Endodermal cell (in vitro differentiated cells): ENCODE measurements at regions not wholly inside any gene's neighbourhood (a gene's known extent, or its start where the extent isn't known, plus 50 kb on each side); places are given as distances from the start of the nearest gene placed in this dataset.

Source experiments
- DNase-seq: peaks from one replicate; pipeline ENCODE4 v3.0.0-alpha.2; 2017
- H3K27ac ChIP-seq: 2 replicates; pipeline ENCODE4 v1.5.1; 2013; ENCODE audit warnings: mild to moderate bottlenecking, low read depth, low read length, moderate library complexity
- H3K27me3 ChIP-seq: 2 replicates; pipeline ENCODE4 v1.6.1; 2013; ENCODE audit warnings: mild to moderate bottlenecking, low read length, moderate library complexity; ENCODE audit not compliant: insufficient read depth, control insufficient read depth, poor library complexity, severe bottlenecking
- H3K36me3 ChIP-seq: 2 replicates; pipeline ENCODE4 v1.7.0; 2013; ENCODE audit warnings: mild to moderate bottlenecking, low read length, moderate library complexity; ENCODE audit not compliant: control insufficient read depth, insufficient read depth
- H3K4me1 ChIP-seq: one replicate; pipeline ENCODE4 v1.7.0; 2013; ENCODE audit warnings: low read length; ENCODE audit not compliant: control insufficient read depth, insufficient read depth
- H3K4me3 ChIP-seq: 2 replicates; pipeline ENCODE4 v1.5.1; 2013; ENCODE audit warnings: mild to moderate bottlenecking, low read length, moderate library complexity
- H3K9ac ChIP-seq: 2 replicates; pipeline ENCODE4 v1.6.1; 2013; ENCODE audit warnings: mild to moderate bottlenecking, low read length, moderate library complexity; ENCODE audit not compliant: poor library complexity, severe bottlenecking; ENCODE audit errors: extremely low read depth
- H3K9me3 ChIP-seq: 2 replicates; pipeline ENCODE4 v1.6.1; 2013; ENCODE audit warnings: mild to moderate bottlenecking, low read length, moderate library complexity; ENCODE audit not compliant: control insufficient read depth
- H3K27ac Mint-ChIP-seq: 2 replicates; pipeline ENCODE4 v1.8.0; 2020; ENCODE audit warnings: mixed read lengths
- H3K27me3 Mint-ChIP-seq: 2 replicates; pipeline ENCODE4 v1.8.0; 2021; ENCODE audit warnings: mild to moderate bottlenecking, mixed read lengths; ENCODE audit not compliant: insufficient read depth
- H3K36me3 Mint-ChIP-seq: 2 replicates; pipeline ENCODE4 v1.8.0; 2020; ENCODE audit warnings: low read depth, mixed read lengths
- H3K4me1 Mint-ChIP-seq: 2 replicates; pipeline ENCODE4 v1.8.0; 2020; ENCODE audit warnings: mixed read lengths
- H3K4me3 Mint-ChIP-seq: 2 replicates; pipeline ENCODE4 v1.8.0; 2020; ENCODE audit warnings: mild to moderate bottlenecking, moderate library complexity, mixed read lengths
- H3K9me3 Mint-ChIP-seq: 2 replicates; pipeline ENCODE4 v1.8.0; 2020; ENCODE audit warnings: mild to moderate bottlenecking, mixed read lengths
- WGBS, 2 experiments: methylation state at CpG; one replicate each; pipeline versions ENCODE4 v1.1.5 to v1.1.7; 2013; ENCODE audit warnings: missing lambda C conversion rate in 2 of 2, mixed read lengths in 1 of 2; ENCODE audit not compliant: insufficient coverage in 1 of 2, insufficient read length in 1 of 2; 5-methylcytosine and 5-hydroxymethylcytosine counted together
- TF ChIP-seq, protein P1 (sequence below): fragments of 200-600 bp; sonication (generic); conservative IDR thresholded peaks from 2 replicates; pipeline ENCODE4 v1.5.0; 2021; ENCODE audit warnings: antibody characterized with exemption, mild to moderate bottlenecking

DNA sequence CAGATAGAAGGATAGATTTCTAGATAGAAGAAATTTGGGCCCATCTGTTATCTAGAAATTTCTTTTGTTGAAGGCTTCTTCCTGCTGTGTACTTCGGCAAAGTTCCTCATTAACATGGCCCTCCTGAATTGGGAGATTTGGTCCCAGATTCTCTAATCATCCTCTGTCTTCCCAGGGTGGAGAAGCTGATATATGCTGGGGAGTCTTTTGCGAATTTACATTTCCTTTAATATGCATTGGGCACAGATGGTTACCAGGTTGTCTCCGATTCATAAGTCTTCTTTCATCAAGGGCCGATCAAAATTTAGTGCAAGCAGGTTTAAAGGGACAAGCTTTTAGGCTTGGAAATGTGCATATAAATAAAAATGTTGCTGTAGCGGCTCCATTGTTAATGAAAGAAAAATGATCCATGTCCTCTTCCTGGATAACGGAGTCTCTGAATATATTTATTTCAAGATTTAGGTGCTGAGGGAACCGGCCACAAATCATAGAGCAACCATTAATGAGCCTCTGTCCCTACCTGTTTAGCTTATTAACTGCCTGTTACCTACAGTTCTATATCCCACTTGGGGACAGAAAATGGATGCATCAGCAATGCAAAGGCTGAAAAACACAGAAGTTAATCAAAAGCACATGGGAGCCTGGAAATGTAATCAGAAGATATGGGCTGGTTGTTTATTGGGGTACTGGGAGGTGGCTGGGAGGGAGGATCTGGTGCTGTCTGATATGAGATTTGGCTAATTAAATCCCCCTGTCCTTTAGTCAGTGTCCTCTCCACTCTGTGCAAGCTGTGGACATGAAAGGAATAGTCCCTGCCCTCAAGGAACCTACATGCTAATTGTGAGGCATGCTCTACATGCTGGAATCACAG, 234.7 kb downstream of the MAN2A1 start:
- H3K27ac ChIP-seq = no peak overlapping the region
- 87 to 94% methylated on average over 6 to 7 of the region's 7 CpGs for WGBS, 2 experiments
- H3K4me3 ChIP-seq = no peak overlapping the region
- no peaks in the 10 kb centered on the region for H3K36me3 ChIP-seq
- no peaks in the 10 kb centered on the region for H3K9me3 Mint-ChIP-seq
- DNase-seq = no peak
- peaks cover 30% of the 10 kb centered on the region for H3K27me3 ChIP-seq
- TF ChIP-seq, protein P1, sequence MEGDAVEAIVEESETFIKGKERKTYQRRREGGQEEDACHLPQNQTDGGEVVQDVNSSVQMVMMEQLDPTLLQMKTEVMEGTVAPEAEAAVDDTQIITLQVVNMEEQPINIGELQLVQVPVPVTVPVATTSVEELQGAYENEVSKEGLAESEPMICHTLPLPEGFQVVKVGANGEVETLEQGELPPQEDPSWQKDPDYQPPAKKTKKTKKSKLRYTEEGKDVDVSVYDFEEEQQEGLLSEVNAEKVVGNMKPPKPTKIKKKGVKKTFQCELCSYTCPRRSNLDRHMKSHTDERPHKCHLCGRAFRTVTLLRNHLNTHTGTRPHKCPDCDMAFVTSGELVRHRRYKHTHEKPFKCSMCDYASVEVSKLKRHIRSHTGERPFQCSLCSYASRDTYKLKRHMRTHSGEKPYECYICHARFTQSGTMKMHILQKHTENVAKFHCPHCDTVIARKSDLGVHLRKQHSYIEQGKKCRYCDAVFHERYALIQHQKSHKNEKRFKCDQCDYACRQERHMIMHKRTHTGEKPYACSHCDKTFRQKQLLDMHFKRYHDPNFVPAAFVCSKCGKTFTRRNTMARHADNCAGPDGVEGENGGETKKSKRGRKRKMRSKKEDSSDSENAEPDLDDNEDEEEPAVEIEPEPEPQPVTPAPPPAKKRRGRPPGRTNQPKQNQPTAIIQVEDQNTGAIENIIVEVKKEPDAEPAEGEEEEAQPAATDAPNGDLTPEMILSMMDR = no peak
- peaks cover 9% of the 10 kb centered on the region for H3K4me1 ChIP-seq
- H3K9me3 ChIP-seq = no peaks in the 10 kb centered on the region
- peaks cover 27% of the 10 kb centered on the region for H3K27me3 Mint-ChIP-seq
- no peak overlapping the region for H3K9ac ChIP-seq
- peaks cover 27% of the 10 kb centered on the region for H3K4me1 Mint-ChIP-seq
- H3K4me3 Mint-ChIP-seq = no peak overlapping the region
- no peak overlapping the region for H3K27ac Mint-ChIP-seq
- no peaks in the 10 kb centered on the region for H3K36me3 Mint-ChIP-seq

DNA sequence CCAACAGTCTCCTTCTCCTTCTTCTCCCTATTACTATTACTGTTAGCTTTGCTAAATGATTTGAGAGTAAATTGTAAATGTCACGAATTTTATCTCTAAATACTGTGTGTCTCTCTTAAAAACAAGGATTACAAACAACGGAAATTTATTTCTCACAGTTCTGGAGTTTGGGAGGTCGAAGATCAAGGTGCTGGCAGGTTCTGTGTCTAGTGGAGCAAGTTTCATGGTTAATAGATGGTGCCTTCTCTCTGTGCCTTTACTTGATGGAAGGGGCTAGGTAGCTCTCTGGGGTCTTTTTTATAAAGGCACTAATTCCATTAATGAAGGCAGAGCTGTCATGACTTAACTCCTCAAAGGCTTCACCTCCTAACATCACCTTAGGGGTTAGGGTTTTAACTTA, 237.9 kb downstream of the MAN2A1 start:
- no peak overlapping the region for H3K4me3 Mint-ChIP-seq
- H3K9me3 Mint-ChIP-seq = no peaks in the 10 kb centered on the region
- Histone ChIP-seq H3K27me3 (peaks cover 20% of the 10 kb centered on the region), H3K27ac (no peak overlapping the region), H3K36me3 (no peaks in the 10 kb centered on the region), H3K9ac (no peak overlapping the region), H3K4me3 (no peak overlapping the region), H3K9me3 (no peaks in the 10 kb centered on the region), H3K4me1 (peaks cover 3% of the 10 kb centered on the region)
- peaks cover 4% of the 10 kb centered on the region for H3K27me3 Mint-ChIP-seq
- WGBS, 2 experiments = 81 to 90% methylated on average over 2 to 3 of the region's 3 CpGs
- H3K27ac Mint-ChIP-seq = no peak overlapping the region
- peaks cover 16% of the 10 kb centered on the region for H3K4me1 Mint-ChIP-seq
- H3K36me3 Mint-ChIP-seq = no peaks in the 10 kb centered on the region
- TF ChIP-seq, protein P1 = no peak
- no peak for DNase-seq

DNA sequence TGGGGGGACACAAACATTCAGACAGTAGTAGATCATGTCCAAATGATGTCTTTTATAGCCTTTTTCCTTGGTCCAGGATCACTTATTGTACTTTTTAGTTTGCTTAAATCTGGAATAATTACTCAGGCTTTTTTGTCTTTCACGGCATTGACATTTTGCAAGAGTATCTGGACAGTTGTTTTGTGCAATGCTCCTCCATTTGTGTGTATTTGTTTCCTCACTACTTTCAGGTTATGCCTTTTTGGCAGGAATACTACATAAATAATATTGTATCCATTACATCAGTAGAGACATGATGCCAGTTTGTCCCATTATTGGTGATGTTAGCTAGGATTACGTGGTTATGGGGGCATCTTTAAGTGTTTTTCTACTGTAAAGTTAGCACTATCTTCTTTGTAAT, 238.3 kb downstream of the MAN2A1 start:
- no peak overlapping the region for H3K4me3 Mint-ChIP-seq
- TF ChIP-seq, protein P1 = no peak
- H3K27me3 Mint-ChIP-seq = peaks cover 4% of the 10 kb centered on the region
- Histone ChIP-seq H3K27ac (no peak overlapping the region), H3K4me3 (no peak overlapping the region), H3K27me3 (peaks cover 19% of the 10 kb centered on the region), H3K9ac (no peak overlapping the region), H3K4me1 (peaks cover 3% of the 10 kb centered on the region), H3K36me3 (no peaks in the 10 kb centered on the region), H3K9me3 (no peaks in the 10 kb centered on the region)
- H3K36me3 Mint-ChIP-seq = no peaks in the 10 kb centered on the region
- DNase-seq = no peak
- H3K9me3 Mint-ChIP-seq = no peaks in the 10 kb centered on the region
- WGBS, 2 experiments = 98% methylated on average over 2 of the region's 2 CpGs; no CpG with 5 or more reads in 1 of the 2 experiments
- H3K4me1 Mint-ChIP-seq = peaks cover 15% of the 10 kb centered on the region
- no peak overlapping the region for H3K27ac Mint-ChIP-seq
